B cell (primary cell): ENCODE measurements at regions not wholly inside any gene's neighbourhood (a gene's known extent, or its start where the extent isn't known, plus 50 kb on each side); places are given as distances from the start of the nearest gene placed in this dataset.
"Not testable (repeated sequence)": the region's sequence is repeated elsewhere in the genome, so short reads cannot be mapped to it uniquely, and the experiment has no call there.

Experiments used
- CTCF ChIP-seq: fragments of 200-600 bp; IDR thresholded peaks from one replicate; pipeline ENCODE4 v1.8.0; 2022; ENCODE audit warnings: antibody characterized with exemption, mild to moderate bottlenecking
- EZH2 ChIP-seq: IDR thresholded peaks from 2 replicates; pipeline ENCODE4 v1.6.1; 2012; ENCODE audit warnings: borderline replicate concordance, low read depth, mild to moderate bottlenecking, moderate library complexity, low read length; ENCODE audit not compliant: insufficient read depth, poor library complexity, severe bottlenecking

GRCh38 chr1:219863816-219864215 is 64.5 kb downstream of the SLC30A10 start:
- TF ChIP-seq CTCF, EZH2: not testable (repeated sequence)
